CD8-positive, alpha-beta memory T cell (primary cell): ENCODE measurements at regions not wholly inside any gene's neighbourhood (a gene's known extent, or its start where the extent isn't known, plus 50 kb on each side); places are given as distances from the start of the nearest gene placed in this dataset.

Experiments
- CTCF ChIA-PET: fragments of 350-600 bp; sonication (Branson Sonifier 250); formaldehyde crosslinking; loops from one replicate; lab custom pipeline; 2021; ENCODE audit warnings: antibody characterized with exemption; lab: Charles Lee
- POLR2A ChIA-PET: fragments of 350-600 bp; sonication (Branson Sonifier 250); formaldehyde crosslinking; loops from one replicate; lab custom pipeline; 2021; ENCODE audit warnings: antibody characterized with exemption; lab: Charles Lee
- DNase-seq, 5 donors: peaks; one replicate each; pipeline versions ENCODE4 v3.0.0 to v3.0.0-alpha.2; 2020 to 2022; ENCODE audit warnings: mixed read lengths in 1 of 5
- H3K27ac ChIP-seq: one replicate; pipeline ENCODE4 v1.7.0; 2013; ENCODE audit warnings: low read depth, mild to moderate bottlenecking, low read length, moderate library complexity
- H3K27me3 ChIP-seq: 2 replicates; pipeline ENCODE4 v1.7.0; 2013; ENCODE audit warnings: low read length, mild to moderate bottlenecking; ENCODE audit not compliant: insufficient read depth, poor library complexity, severe bottlenecking
- H3K36me3 ChIP-seq: 2 replicates; pipeline ENCODE4 v1.7.0; 2013; ENCODE audit warnings: mild to moderate bottlenecking, low read length, moderate library complexity; ENCODE audit not compliant: insufficient read depth
- H3K4me1 ChIP-seq: 2 replicates; pipeline ENCODE4 v1.7.0; 2013; ENCODE audit warnings: mild to moderate bottlenecking, low read length, moderate library complexity; ENCODE audit not compliant: insufficient read depth
- H3K4me3 ChIP-seq: 2 replicates; pipeline ENCODE4 v1.7.0; 2013; ENCODE audit warnings: mild to moderate bottlenecking, low read length
- H3K9me3 ChIP-seq: 2 replicates; pipeline ENCODE4 v1.7.0; 2013; ENCODE audit warnings: mild to moderate bottlenecking, low read length
- H3K27ac Mint-ChIP-seq, 8 donors: one replicate each; pipeline ENCODE4 v1.8.0; 2020 to 2021; ENCODE audit warnings: mixed read lengths in 8 of 8, mild to moderate bottlenecking in 6 of 8, inconsistent platforms in 3 of 8, moderate library complexity in 3 of 8
- H3K27me3 Mint-ChIP-seq, 2 donors: one replicate each; pipeline ENCODE4 v1.8.0; 2020 to 2021; ENCODE audit warnings: mixed read lengths in 2 of 2, mild to moderate bottlenecking in 1 of 2, moderate library complexity in 1 of 2
- H3K36me3 Mint-ChIP-seq, 3 donors: one replicate each; pipeline ENCODE4 v1.8.0; 2020 to 2021; ENCODE audit warnings: mixed read lengths in 3 of 3, inconsistent platforms in 1 of 3, mild to moderate bottlenecking in 1 of 3
- H3K4me1 Mint-ChIP-seq, 3 donors: one replicate each; pipeline ENCODE4 v1.8.0; 2020 to 2021; ENCODE audit warnings: mixed read lengths in 3 of 3, inconsistent platforms in 1 of 3, mild to moderate bottlenecking in 1 of 3
- H3K4me3 Mint-ChIP-seq, 7 donors: one replicate each; pipeline ENCODE4 v1.8.0; 2020 to 2021; ENCODE audit warnings: mixed read lengths in 7 of 7, mild to moderate bottlenecking in 6 of 7, moderate library complexity in 4 of 7, inconsistent platforms in 2 of 7
- H3K9me3 Mint-ChIP-seq, 5 donors: one replicate each; pipeline ENCODE4 v1.8.0; 2020 to 2022; ENCODE audit warnings: mixed read lengths in 5 of 5, mild to moderate bottlenecking in 3 of 5, moderate library complexity in 2 of 5, inconsistent platforms in 1 of 5

DNA sequence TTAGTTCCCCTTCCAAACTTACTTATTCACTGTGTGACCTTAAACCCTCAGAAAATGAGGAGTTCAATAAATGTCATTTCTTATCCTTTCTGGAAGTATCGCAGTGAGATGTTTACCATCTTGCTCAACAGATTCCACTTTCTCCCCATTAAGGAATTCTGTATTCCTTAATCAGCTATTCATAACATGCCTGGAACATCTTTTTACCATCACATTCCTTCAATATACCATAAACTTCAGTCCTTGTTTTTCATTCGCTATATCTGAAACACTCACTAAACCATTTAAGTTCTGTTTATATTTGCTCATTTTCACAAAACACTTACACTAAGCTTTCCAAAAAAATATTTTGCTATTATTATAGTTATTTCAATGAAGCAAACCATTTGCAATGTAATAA lies 1158.6 kb downstream of the CDH12 start:
- Mint-ChIP-seq H3K4me1 (no peaks in the 10 kb centered on the region), H3K27ac (no peak overlapping the region), H3K27me3 (no peaks in the 10 kb centered on the region), H3K4me3 (no peak overlapping the region), H3K36me3 (no peaks in the 10 kb centered on the region), H3K9me3 (peaks cover 2 to 13% (median 8%) of the 10 kb centered on the region in 5 donors)
- H3K4me3 ChIP-seq, result no peak overlapping the region
- no peaks in the 10 kb centered on the region for H3K36me3 ChIP-seq
- H3K27me3 ChIP-seq, result no peaks in the 10 kb centered on the region
- no peaks in the 10 kb centered on the region for H3K4me1 ChIP-seq
- ChIA-PET POLR2A (no interaction called here), CTCF (no interaction called here)
- no peaks in the 10 kb centered on the region for H3K9me3 ChIP-seq
- no peak overlapping the region for H3K27ac ChIP-seq
- DNase-seq, result no peak

DNA sequence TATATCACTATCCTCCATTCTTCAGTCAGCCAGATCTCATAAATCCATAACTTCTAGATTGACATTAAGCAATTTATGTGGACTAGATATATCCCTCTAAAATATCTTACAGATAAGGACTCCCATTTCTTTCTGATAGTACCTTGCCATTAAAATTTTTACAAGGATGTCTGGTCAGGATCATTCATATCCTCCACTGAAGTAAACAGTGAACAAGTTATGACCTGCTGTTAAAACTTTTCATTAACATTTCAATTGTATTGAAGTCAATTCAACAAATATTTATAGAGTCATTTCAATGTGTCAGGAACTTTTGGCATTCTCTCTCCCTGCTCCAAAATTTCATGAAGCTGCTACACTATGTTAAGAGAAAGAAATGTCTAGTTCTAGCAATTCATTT lies 1159.6 kb downstream of the CDH12 start:
- Mint-ChIP-seq H3K9me3 (peaks cover 0 to 13% (median 6%) of the 10 kb centered on the region in 5 donors), H3K4me1 (no peaks in the 10 kb centered on the region), H3K27ac (no peak overlapping the region), H3K36me3 (no peaks in the 10 kb centered on the region), H3K4me3 (no peak overlapping the region), H3K27me3 (no peaks in the 10 kb centered on the region)
- H3K27me3 ChIP-seq, result no peaks in the 10 kb centered on the region
- ChIA-PET POLR2A (no interaction called here), CTCF (no interaction called here)
- no peak overlapping the region for H3K27ac ChIP-seq
- no peak overlapping the region for H3K4me3 ChIP-seq
- no peak for DNase-seq
- H3K36me3 ChIP-seq, result no peaks in the 10 kb centered on the region
- no peaks in the 10 kb centered on the region for H3K9me3 ChIP-seq
- H3K4me1 ChIP-seq, result no peaks in the 10 kb centered on the region

DNA sequence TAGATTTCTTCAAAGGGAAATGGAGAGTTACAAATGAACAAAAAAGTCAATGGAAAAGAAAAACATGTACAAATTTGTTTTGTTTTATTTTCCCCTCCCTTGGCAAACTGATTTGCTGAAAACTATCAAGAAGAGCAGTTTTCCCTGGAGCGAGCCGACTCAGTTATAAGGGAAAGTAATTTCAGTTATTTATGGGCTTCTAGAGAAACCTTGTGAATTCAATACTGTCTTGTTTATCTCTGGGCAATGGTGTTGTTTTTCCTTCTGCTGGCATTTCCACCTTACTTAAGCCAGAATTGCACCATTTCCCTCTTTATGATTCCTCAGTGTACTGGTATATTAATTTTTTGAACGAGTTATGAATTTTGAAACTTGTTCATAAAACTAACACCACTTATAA lies 1163.6 kb downstream of the CDH12 start:
- Histone ChIP-seq H3K27me3 (no peaks in the 10 kb centered on the region), H3K27ac (no peak overlapping the region), H3K36me3 (no peaks in the 10 kb centered on the region), H3K9me3 (no peaks in the 10 kb centered on the region), H3K4me1 (no peaks in the 10 kb centered on the region), H3K4me3 (no peak overlapping the region)
- Mint-ChIP-seq H3K4me1 (no peaks in the 10 kb centered on the region), H3K27ac (no peak overlapping the region), H3K36me3 (no peaks in the 10 kb centered on the region), H3K27me3 (no peaks in the 10 kb centered on the region), H3K9me3 (peaks cover 0 to 13% (median 3%) of the 10 kb centered on the region in 5 donors), H3K4me3 (no peak overlapping the region)
- ChIA-PET CTCF (no interaction called here), POLR2A (no interaction called here)
- DNase-seq, result no peak

DNA sequence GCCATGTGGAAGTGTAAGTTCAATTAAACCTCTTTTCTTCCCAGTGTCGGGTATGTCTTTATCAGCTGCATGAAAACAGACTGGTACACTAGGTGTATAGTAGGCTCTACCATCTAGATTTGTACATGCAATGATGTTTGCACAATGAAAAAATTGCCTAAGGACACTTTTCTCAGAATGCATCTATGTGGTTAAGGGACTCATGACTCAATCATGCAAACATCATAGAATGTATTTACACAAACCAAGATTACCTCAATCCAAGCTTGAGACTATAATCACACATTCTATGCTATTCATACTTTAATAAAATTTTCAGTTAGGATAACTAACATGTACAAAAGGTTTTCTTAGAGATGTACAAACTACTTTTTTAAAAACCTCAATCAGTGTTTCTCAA lies 1164.5 kb downstream of the CDH12 start:
- Mint-ChIP-seq H3K9me3 (peaks cover 0 to 13% (median 2%) of the 10 kb centered on the region in 5 donors), H3K36me3 (no peaks in the 10 kb centered on the region), H3K4me3 (no peak overlapping the region), H3K27me3 (no peaks in the 10 kb centered on the region), H3K4me1 (no peaks in the 10 kb centered on the region), H3K27ac (no peak overlapping the region)
- H3K9me3 ChIP-seq, result no peaks in the 10 kb centered on the region
- H3K36me3 ChIP-seq, result no peaks in the 10 kb centered on the region
- H3K27me3 ChIP-seq, result no peaks in the 10 kb centered on the region
- H3K4me1 ChIP-seq, result no peaks in the 10 kb centered on the region
- no peak for DNase-seq
- ChIA-PET CTCF (no interaction called here), POLR2A (no interaction called here)
- no peak overlapping the region for H3K27ac ChIP-seq
- H3K4me3 ChIP-seq, result no peak overlapping the region

DNA sequence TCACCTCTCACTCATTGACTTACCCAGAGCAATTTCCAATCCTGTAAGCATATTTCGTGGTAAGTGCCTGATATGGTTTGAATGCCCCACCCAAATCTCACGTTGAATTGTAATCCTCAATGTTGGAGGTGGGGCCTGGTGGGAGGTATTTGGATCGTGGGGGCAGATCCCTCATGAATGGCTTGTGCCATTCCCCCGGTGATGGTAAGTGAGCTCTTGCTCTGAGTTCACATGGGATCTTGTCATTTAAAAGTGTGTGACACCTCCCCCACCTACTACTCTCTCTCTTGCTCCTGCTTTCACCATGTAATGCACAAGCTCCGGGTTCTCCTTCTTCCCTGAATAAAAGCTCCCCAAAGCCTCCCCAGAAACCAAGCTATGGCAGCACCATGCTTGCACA lies 1165.5 kb downstream of the CDH12 start:
- Histone ChIP-seq H3K9me3 (no peaks in the 10 kb centered on the region), H3K4me3 (no peak overlapping the region), H3K4me1 (no peaks in the 10 kb centered on the region), H3K27me3 (no peaks in the 10 kb centered on the region), H3K36me3 (no peaks in the 10 kb centered on the region), H3K27ac (no peak overlapping the region)
- Mint-ChIP-seq H3K27ac (no peak overlapping the region), H3K27me3 (no peaks in the 10 kb centered on the region), H3K9me3 (peaks cover 0 to 13% (median 2%) of the 10 kb centered on the region in 5 donors), H3K4me3 (no peak overlapping the region), H3K36me3 (no peaks in the 10 kb centered on the region), H3K4me1 (no peaks in the 10 kb centered on the region)
- ChIA-PET CTCF (no interaction called here), POLR2A (no interaction called here)
- no peak for DNase-seq

DNA sequence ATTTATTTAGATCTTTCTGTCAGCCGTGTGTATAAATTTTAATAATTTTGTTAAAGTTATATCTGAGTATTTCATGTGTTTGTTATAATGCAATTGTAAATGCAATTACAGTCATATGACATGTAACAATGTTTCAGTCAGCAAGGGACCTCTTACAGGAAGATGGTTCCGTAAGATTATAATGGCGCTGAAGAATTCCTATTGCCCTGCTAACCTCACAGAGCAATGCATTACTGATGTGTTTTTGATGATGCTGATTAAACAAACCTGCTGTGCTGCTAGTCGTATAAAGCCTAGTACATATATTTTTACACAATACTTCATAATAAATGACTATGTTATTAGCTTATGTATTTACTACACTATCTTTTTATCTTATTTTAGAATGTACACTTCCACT lies 1166.4 kb downstream of the CDH12 start:
- POLR2A ChIA-PET, result no interaction called here
- Mint-ChIP-seq H3K4me1 (no peaks in the 10 kb centered on the region), H3K27me3 (no peaks in the 10 kb centered on the region), H3K4me3 (no peak overlapping the region), H3K9me3 (peaks cover 0 to 6% (median 2%) of the 10 kb centered on the region in 5 donors), H3K36me3 (no peaks in the 10 kb centered on the region), H3K27ac (no peak overlapping the region)
- no peak for DNase-seq
- Histone ChIP-seq H3K4me1 (no peaks in the 10 kb centered on the region), H3K36me3 (no peaks in the 10 kb centered on the region), H3K9me3 (no peaks in the 10 kb centered on the region), H3K4me3 (no peak overlapping the region), H3K27ac (no peak overlapping the region), H3K27me3 (no peaks in the 10 kb centered on the region)
- CTCF ChIA-PET, result no interaction called here

DNA sequence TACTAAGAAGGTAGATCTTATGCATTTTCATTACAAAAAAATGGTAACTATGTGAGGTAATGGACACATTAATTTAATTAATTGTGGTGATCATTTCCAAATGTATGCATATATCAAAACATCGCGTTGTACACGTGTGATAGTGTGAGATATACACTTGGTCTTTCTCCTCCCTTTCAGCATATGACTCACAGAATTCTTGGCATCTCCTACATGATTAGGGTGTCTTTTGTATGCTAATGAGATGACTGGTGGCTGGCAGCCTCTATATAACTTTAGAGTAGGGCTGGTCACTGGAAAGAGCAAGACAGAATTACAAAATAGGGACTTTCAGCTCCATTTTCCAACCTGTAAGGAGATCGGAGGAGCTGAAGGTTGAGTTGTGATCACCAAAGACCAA lies 1167.6 kb downstream of the CDH12 start:
- Mint-ChIP-seq H3K4me3 (no peak overlapping the region), H3K27ac (no peak overlapping the region), H3K36me3 (no peaks in the 10 kb centered on the region), H3K4me1 (no peaks in the 10 kb centered on the region), H3K27me3 (no peaks in the 10 kb centered on the region), H3K9me3 (peaks cover 0 to 6% (median 3%) of the 10 kb centered on the region in 5 donors)
- Histone ChIP-seq H3K4me1 (no peaks in the 10 kb centered on the region), H3K9me3 (no peaks in the 10 kb centered on the region), H3K27ac (no peak overlapping the region), H3K27me3 (no peaks in the 10 kb centered on the region), H3K36me3 (no peaks in the 10 kb centered on the region), H3K4me3 (no peak overlapping the region)
- ChIA-PET CTCF (no interaction called here), POLR2A (no interaction called here)
- no peak for DNase-seq

DNA sequence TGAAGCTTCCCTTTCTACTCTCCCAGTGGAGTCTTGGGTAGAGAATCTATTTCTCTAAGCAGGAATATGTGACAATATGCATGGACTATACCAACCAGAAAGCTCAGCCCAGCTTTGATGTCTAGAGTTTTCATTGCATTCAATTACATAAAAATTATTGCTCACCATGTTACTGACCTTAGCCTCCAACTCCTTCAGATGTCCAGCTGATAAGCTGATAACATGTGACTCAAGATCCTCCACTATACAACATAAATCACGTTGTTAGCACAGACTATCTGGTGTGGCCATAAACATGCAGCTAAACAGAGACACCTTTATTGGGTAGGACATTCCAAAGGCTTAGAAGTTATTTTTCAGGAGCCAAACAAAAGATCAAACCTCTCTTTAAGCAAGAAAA lies 1168.2 kb downstream of the CDH12 start:
- no peaks in the 10 kb centered on the region for H3K9me3 ChIP-seq
- no peaks in the 10 kb centered on the region for H3K27me3 Mint-ChIP-seq
- CTCF ChIA-PET, result no interaction called here

DNA sequence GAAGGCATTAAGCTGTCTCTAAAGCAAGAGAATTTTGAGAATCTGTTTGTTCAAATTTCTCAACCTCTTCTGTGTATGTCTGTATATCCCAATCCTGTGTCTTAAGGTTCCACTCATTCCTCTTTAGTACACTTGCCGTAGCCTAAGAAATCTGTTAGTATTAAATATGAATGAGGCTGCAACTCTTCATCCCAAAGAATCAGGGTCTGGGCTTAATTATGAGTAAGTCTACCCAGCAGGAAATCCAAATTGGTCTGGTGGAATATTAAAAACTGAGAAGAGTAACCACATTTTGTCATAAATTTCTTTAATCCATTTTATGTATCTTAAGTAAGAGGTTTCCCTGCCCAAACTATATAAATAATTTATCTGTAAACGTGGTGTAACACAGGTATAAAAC lies 1171.2 kb downstream of the CDH12 start:
- H3K27me3 ChIP-seq, result no peaks in the 10 kb centered on the region
- no peaks in the 10 kb centered on the region for H3K9me3 ChIP-seq
- Mint-ChIP-seq H3K36me3 (no peaks in the 10 kb centered on the region), H3K27ac (no peak overlapping the region), H3K9me3 (peaks cover 0 to 16% (median 4%) of the 10 kb centered on the region in 5 donors), H3K4me3 (no peak overlapping the region), H3K4me1 (no peaks in the 10 kb centered on the region), H3K27me3 (no peaks in the 10 kb centered on the region)
- CTCF ChIA-PET, result no interaction called here
- POLR2A ChIA-PET, result no interaction called here
- DNase-seq, result no peak
- H3K4me3 ChIP-seq, result no peak overlapping the region
- H3K36me3 ChIP-seq, result no peaks in the 10 kb centered on the region
- no peak overlapping the region for H3K27ac ChIP-seq
- H3K4me1 ChIP-seq, result no peaks in the 10 kb centered on the region

More for the DNA sequence above, 1168.2 kb downstream of the CDH12 start:
- Mint-ChIP-seq H3K9me3 (peaks cover 0 to 6% (median 3%) of the 10 kb centered on the region in 5 donors), H3K4me1 (no peaks in the 10 kb centered on the region), H3K27ac (no peak overlapping the region), H3K4me3 (no peak overlapping the region), H3K36me3 (no peaks in the 10 kb centered on the region)
- Histone ChIP-seq H3K4me1 (no peaks in the 10 kb centered on the region), H3K36me3 (no peaks in the 10 kb centered on the region), H3K27ac (no peak overlapping the region), H3K4me3 (no peak overlapping the region), H3K27me3 (no peaks in the 10 kb centered on the region)
- DNase-seq, result no peak
- POLR2A ChIA-PET, result no interaction called here
